HTR-8/SVneo (cell line): ENCODE measurements at regions not wholly inside any gene's neighbourhood (a gene's known extent, or its start where the extent isn't known, plus 50 kb on each side); places are given as distances from the start of the nearest gene placed in this dataset.

Experiments
- DNase-seq: peaks from one replicate; pipeline ENCODE4 v3.0.0; 2011; ENCODE audit warnings: low spot score, mixed read lengths; ENCODE audit not compliant: insufficient read length
- FAIRE-seq: peaks from 2 replicates; lab custom pipeline; 2011; peaks lifted over from hg19 to GRCh38; lab: Jason Lieb, UNC

- FAIRE-seq = no peak
- no peak for DNase-seq
These were observed 146.7 kb upstream of the CNTN5 start for GRCh38 chr11:98874050-98874449.

- DNase-seq = no peak
- no peak for FAIRE-seq
These were observed 124.8 kb upstream of the CNTN5 start for GRCh38 chr11:98895936-98896335.

- DNase-seq (peak; percentile 8), FAIRE-seq (no peak)
These were observed 79.8 kb upstream of the CNTN5 start for GRCh38 chr11:98940913-98941312.

GRCh38 chr11:98944461-98944860 is 76.3 kb upstream of the CNTN5 start:
- FAIRE-seq = no peak
- no peak for DNase-seq

- FAIRE-seq = no peak
- DNase-seq = no peak
These were observed 68.6 kb upstream of the CNTN5 start for GRCh38 chr11:98952107-98952506.

GRCh38 chr11:98955551-98955950 is 65.2 kb upstream of the CNTN5 start:
- DNase-seq (peak; percentile 35), FAIRE-seq (no peak)

- DNase-seq (no peak), FAIRE-seq (no peak)
These were observed 56.6 kb upstream of the CNTN5 start for GRCh38 chr11:98964146-98964545.

- FAIRE-seq = no peak
- DNase-seq = no peak
These were observed 55.4 kb upstream of the CNTN5 start for GRCh38 chr11:98965358-98965757.

GRCh38 chr11:98965775-98966174 is 55.0 kb upstream of the CNTN5 start:
- FAIRE-seq (no peak), DNase-seq (no peak)

GRCh38 chr11:98967005-98967404 is 53.7 kb upstream of the CNTN5 start:
- FAIRE-seq (no peak), DNase-seq (no peak)
